ENCODE measurements at regions not wholly inside any gene's neighbourhood (a gene's known extent, or its start where the extent isn't known, plus 50 kb on each side); places are given as distances from the start of the nearest gene placed in this dataset.

DNA sequence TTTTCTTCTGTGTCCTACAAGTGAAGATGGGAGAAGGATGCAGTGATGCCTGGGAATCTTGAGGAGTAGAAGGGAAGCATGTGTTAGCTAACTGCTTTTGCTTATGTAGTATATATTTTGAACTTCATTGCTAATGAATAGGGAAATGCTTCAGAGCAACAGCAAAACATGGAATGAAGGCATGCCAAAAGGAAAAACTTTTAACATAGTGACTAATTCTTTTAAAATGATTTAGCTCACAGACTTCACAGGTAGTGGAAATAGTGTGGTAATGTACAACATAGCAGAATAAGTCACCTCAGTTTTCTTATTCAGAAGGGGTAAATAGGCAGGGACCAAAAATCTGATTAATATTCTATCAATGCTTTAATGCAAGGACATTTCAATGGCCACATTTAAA is 95.5 kb downstream of the LYPLAL1 start (continued):
- TF ChIP-seq, protein P1, sequence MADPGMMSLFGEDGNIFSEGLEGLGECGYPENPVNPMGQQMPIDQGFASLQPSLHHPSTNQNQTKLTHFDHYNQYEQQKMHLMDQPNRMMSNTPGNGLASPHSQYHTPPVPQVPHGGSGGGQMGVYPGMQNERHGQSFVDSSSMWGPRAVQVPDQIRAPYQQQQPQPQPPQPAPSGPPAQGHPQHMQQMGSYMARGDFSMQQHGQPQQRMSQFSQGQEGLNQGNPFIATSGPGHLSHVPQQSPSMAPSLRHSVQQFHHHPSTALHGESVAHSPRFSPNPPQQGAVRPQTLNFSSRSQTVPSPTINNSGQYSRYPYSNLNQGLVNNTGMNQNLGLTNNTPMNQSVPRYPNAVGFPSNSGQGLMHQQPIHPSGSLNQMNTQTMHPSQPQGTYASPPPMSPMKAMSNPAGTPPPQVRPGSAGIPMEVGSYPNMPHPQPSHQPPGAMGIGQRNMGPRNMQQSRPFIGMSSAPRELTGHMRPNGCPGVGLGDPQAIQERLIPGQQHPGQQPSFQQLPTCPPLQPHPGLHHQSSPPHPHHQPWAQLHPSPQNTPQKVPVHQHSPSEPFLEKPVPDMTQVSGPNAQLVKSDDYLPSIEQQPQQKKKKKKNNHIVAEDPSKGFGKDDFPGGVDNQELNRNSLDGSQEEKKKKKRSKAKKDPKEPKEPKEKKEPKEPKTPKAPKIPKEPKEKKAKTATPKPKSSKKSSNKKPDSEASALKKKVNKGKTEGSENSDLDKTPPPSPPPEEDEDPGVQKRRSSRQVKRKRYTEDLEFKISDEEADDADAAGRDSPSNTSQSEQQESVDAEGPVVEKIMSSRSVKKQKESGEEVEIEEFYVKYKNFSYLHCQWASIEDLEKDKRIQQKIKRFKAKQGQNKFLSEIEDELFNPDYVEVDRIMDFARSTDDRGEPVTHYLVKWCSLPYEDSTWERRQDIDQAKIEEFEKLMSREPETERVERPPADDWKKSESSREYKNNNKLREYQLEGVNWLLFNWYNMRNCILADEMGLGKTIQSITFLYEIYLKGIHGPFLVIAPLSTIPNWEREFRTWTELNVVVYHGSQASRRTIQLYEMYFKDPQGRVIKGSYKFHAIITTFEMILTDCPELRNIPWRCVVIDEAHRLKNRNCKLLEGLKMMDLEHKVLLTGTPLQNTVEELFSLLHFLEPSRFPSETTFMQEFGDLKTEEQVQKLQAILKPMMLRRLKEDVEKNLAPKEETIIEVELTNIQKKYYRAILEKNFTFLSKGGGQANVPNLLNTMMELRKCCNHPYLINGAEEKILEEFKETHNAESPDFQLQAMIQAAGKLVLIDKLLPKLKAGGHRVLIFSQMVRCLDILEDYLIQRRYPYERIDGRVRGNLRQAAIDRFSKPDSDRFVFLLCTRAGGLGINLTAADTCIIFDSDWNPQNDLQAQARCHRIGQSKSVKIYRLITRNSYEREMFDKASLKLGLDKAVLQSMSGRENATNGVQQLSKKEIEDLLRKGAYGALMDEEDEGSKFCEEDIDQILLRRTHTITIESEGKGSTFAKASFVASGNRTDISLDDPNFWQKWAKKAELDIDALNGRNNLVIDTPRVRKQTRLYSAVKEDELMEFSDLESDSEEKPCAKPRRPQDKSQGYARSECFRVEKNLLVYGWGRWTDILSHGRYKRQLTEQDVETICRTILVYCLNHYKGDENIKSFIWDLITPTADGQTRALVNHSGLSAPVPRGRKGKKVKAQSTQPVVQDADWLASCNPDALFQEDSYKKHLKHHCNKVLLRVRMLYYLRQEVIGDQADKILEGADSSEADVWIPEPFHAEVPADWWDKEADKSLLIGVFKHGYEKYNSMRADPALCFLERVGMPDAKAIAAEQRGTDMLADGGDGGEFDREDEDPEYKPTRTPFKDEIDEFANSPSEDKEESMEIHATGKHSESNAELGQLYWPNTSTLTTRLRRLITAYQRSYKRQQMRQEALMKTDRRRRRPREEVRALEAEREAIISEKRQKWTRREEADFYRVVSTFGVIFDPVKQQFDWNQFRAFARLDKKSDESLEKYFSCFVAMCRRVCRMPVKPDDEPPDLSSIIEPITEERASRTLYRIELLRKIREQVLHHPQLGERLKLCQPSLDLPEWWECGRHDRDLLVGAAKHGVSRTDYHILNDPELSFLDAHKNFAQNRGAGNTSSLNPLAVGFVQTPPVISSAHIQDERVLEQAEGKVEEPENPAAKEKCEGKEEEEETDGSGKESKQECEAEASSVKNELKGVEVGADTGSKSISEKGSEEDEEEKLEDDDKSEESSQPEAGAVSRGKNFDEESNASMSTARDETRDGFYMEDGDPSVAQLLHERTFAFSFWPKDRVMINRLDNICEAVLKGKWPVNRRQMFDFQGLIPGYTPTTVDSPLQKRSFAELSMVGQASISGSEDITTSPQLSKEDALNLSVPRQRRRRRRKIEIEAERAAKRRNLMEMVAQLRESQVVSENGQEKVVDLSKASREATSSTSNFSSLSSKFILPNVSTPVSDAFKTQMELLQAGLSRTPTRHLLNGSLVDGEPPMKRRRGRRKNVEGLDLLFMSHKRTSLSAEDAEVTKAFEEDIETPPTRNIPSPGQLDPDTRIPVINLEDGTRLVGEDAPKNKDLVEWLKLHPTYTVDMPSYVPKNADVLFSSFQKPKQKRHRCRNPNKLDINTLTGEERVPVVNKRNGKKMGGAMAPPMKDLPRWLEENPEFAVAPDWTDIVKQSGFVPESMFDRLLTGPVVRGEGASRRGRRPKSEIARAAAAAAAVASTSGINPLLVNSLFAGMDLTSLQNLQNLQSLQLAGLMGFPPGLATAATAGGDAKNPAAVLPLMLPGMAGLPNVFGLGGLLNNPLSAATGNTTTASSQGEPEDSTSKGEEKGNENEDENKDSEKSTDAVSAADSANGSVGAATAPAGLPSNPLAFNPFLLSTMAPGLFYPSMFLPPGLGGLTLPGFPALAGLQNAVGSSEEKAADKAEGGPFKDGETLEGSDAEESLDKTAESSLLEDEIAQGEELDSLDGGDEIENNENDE (IDR thresholded peaks at IDR 0.05; ENCODE audit: insufficient replicate concordance, low read length), result no peak
- TF ChIP-seq GABPA (IDR thresholded peaks at IDR 0.05; ENCODE audit: borderline replicate concordance, insufficient read depth, low read length) (no peak), SUZ12 (IDR thresholded peaks at IDR 0.05; ENCODE audit: low read length) (no peak), EP300 (IDR thresholded peaks at IDR 0.05; ENCODE audit: borderline replicate concordance in 1 of 2, low read depth in 2 of 2, low read length in 2 of 2) (no peak), CHD1 (IDR thresholded peaks at IDR 0.05; ENCODE audit: low read depth, low read length) (no peak), PHF8 (conservative IDR thresholded peaks at IDR 0.05; ENCODE audit: low read depth, low read length) (no peak), HDAC2 (IDR thresholded peaks at IDR 0.05; ENCODE audit: borderline replicate concordance in 1 of 2, low read depth in 2 of 2, low read length in 2 of 2) (no peak), SP2 (IDR thresholded peaks at IDR 0.05; ENCODE audit: low read length) (no peak), RFX5 (IDR thresholded peaks at IDR 0.05; ENCODE audit: borderline replicate concordance, low read depth, low read length) (no peak), SIN3A (conservative IDR thresholded peaks at IDR 0.05 in 1 of 2, IDR thresholded peaks at IDR 0.05 in 1 of 2; ENCODE audit: low read depth in 1 of 2, low read length in 2 of 2) (no peak), FOSL1 (IDR thresholded peaks at IDR 0.05; ENCODE audit: insufficient read depth, low read depth, low read length) (no peak)
